Keratinocyte (primary cell): ENCODE measurements at regions not wholly inside any gene's neighbourhood (a gene's known extent, or its start where the extent isn't known, plus 50 kb on each side); places are given as distances from the start of the nearest gene placed in this dataset.

Experiments used
- EZH2 ChIP-seq: IDR thresholded peaks from one replicate; pipeline ENCODE4 v1.6.1; 2012; ENCODE audit warnings: inconsistent platforms, mild to moderate bottlenecking, low read length, moderate library complexity
- TF ChIP-seq, protein P1 (sequence below), 3 experiments: IDR thresholded peaks in 1 of 3; conservative IDR thresholded peaks in 1 of 3; optimal IDR thresholded peaks in 1 of 3; 2 replicates in 2 of 3; 3 replicates in 1 of 3; pipeline versions ENCODE3 to v1.5.1; 2011; ENCODE audit warnings: low read length in 3 of 3, mild to moderate bottlenecking in 3 of 3, moderate library complexity in 2 of 3, control low read depth in 1 of 3, inconsistent platforms in 1 of 3; ENCODE audit not compliant: insufficient read depth in 2 of 3; ENCODE audit errors: extremely low read depth in 1 of 3

DNA sequence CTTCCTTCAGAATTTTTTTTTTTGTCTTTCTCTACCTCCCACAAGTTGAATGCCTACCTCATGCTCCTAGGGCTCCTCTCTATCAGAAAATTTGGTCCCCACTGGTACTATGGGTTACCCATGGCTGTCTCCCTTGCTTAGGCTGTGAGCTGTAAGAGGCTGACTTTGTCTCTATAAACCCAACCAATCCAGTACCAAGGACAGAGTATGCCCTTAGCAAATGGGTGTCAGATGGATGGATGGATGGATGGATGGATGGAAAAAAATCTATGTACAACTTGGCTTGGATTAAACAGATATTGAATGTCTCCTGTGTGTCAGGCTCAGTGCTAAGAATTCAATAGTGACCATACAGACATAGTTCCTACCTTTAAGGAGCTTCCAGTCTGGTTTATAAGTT, 398.2 kb upstream of the TRPC7 start:
- TF ChIP-seq, protein P1, sequence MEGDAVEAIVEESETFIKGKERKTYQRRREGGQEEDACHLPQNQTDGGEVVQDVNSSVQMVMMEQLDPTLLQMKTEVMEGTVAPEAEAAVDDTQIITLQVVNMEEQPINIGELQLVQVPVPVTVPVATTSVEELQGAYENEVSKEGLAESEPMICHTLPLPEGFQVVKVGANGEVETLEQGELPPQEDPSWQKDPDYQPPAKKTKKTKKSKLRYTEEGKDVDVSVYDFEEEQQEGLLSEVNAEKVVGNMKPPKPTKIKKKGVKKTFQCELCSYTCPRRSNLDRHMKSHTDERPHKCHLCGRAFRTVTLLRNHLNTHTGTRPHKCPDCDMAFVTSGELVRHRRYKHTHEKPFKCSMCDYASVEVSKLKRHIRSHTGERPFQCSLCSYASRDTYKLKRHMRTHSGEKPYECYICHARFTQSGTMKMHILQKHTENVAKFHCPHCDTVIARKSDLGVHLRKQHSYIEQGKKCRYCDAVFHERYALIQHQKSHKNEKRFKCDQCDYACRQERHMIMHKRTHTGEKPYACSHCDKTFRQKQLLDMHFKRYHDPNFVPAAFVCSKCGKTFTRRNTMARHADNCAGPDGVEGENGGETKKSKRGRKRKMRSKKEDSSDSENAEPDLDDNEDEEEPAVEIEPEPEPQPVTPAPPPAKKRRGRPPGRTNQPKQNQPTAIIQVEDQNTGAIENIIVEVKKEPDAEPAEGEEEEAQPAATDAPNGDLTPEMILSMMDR (optimal IDR thresholded peaks at IDR 0.05 in 1 of 3, IDR thresholded peaks at IDR 0.05 in 1 of 3, conservative IDR thresholded peaks at IDR 0.05 in 1 of 3; ENCODE audit: extremely low read depth in 1 of 3, insufficient read depth in 2 of 3, low read length in 3 of 3), result no peak
- TF ChIP-seq EZH2, result no peak
